CD14-positive monocyte (primary cell): ENCODE measurements at regions not wholly inside any gene's neighbourhood (a gene's known extent, or its start where the extent isn't known, plus 50 kb on each side); places are given as distances from the start of the nearest gene placed in this dataset.

Source experiments
- DNase-seq, 3 donors: peaks; one replicate each; pipeline ENCODE4 v3.0.0-alpha.2; 2011 to 2022
- H2AFZ ChIP-seq: 2 replicates; pipeline ENCODE4 v1.6.0; 2012; ENCODE audit warnings: mild to moderate bottlenecking, low read depth, low read length, inconsistent platforms; ENCODE audit not compliant: insufficient read depth, poor library complexity, severe bottlenecking
- H3K27ac ChIP-seq, 2 donors: 1 replicate in 1 of 2; 2 replicates in 1 of 2; pipeline ENCODE4 v1.5.1; 2012 to 2013; ENCODE audit warnings: low read length in 2 of 2, control low read depth in 1 of 2, inconsistent platforms in 1 of 2, low read depth in 1 of 2, mild to moderate bottlenecking in 1 of 2
- H3K27me3 ChIP-seq, 2 donors: one replicate each; pipeline versions ENCODE4 v1.6.0 to v1.6.1; 2011 to 2013; ENCODE audit warnings: low read length in 2 of 2; ENCODE audit not compliant: control insufficient read depth in 2 of 2, insufficient read depth in 2 of 2
- H3K36me3 ChIP-seq, 2 donors: replicated peaks in 1 of 2; 1 replicate in 1 of 2; 2 replicates in 1 of 2; pipeline versions ENCODE4 v1.5.1 to v1.6.1; 2012 to 2013; ENCODE audit warnings: low read length in 2 of 2, control low read depth in 1 of 2, inconsistent platforms in 1 of 2, mild to moderate bottlenecking in 1 of 2; ENCODE audit not compliant: insufficient read depth in 2 of 2, control insufficient read depth in 1 of 2
- H3K4me1 ChIP-seq, 2 donors: 1 replicate in 1 of 2; 2 replicates in 1 of 2; pipeline versions ENCODE4 v1.5.1 to v1.6.1; 2012 to 2013; ENCODE audit warnings: low read length in 2 of 2, control low read depth in 1 of 2, inconsistent platforms in 1 of 2, mild to moderate bottlenecking in 1 of 2, moderate library complexity in 1 of 2; ENCODE audit not compliant: insufficient read depth in 2 of 2, control insufficient read depth in 1 of 2
- H3K4me2 ChIP-seq: replicated peaks from 2 replicates; pipeline ENCODE3; 2012; ENCODE audit warnings: low read length, moderate library complexity, mild to moderate bottlenecking; ENCODE audit not compliant: poor library complexity, severe bottlenecking; ENCODE audit errors: extremely low read depth
- H3K4me3 ChIP-seq, 3 experiments: fragments of 200-600 bp in 1 of 3; sonication (generic) in 1 of 3; replicated peaks in 1 of 3; 1 replicate in 2 of 3; 2 replicates in 1 of 3; pipeline ENCODE4 v1.5.1; 2011 to 2013; ENCODE audit warnings: low read length in 3 of 3, mild to moderate bottlenecking in 3 of 3, control low read depth in 2 of 3, low read depth in 2 of 3, inconsistent platforms in 1 of 3, moderate library complexity in 1 of 3
- H3K79me2 ChIP-seq: 2 replicates; pipeline ENCODE4 v1.6.0; 2012; ENCODE audit warnings: mild to moderate bottlenecking, control low read depth, inconsistent platforms, low read length, moderate library complexity; ENCODE audit not compliant: insufficient read depth
- H3K9ac ChIP-seq: 2 replicates; pipeline ENCODE4 v1.6.0; 2017; ENCODE audit warnings: low read length, mild to moderate bottlenecking; ENCODE audit not compliant: insufficient read depth, poor library complexity, severe bottlenecking
- H3K9me3 ChIP-seq, 2 donors: replicated peaks in 1 of 2; 1 replicate in 1 of 2; 2 replicates in 1 of 2; pipeline versions ENCODE4 v1.5.1 to v1.6.1; 2012 to 2013; ENCODE audit warnings: low read length in 2 of 2, control low read depth in 1 of 2; ENCODE audit not compliant: control insufficient read depth in 1 of 2, insufficient read depth in 1 of 2
- H4K20me1 ChIP-seq: 2 replicates; pipeline ENCODE4 v1.6.0; 2012; ENCODE audit warnings: mild to moderate bottlenecking, low read length, control low read depth, moderate library complexity; ENCODE audit not compliant: insufficient read depth
- H3K27ac Mint-ChIP-seq, 7 donors: one replicate each; pipeline ENCODE4 v1.8.0; 2020; ENCODE audit warnings: mild to moderate bottlenecking in 7 of 7, mixed read lengths in 7 of 7, moderate library complexity in 6 of 7, inconsistent platforms in 2 of 7
- H3K27me3 Mint-ChIP-seq, 3 donors: one replicate each; pipeline ENCODE4 v1.8.0; 2021 to 2022; ENCODE audit warnings: low read depth in 3 of 3, mild to moderate bottlenecking in 3 of 3, mixed read lengths in 3 of 3, moderate library complexity in 3 of 3, inconsistent platforms in 1 of 3
- H3K36me3 Mint-ChIP-seq, 2 donors: one replicate each; pipeline ENCODE4 v1.8.0; 2020; ENCODE audit warnings: mixed read lengths in 2 of 2, inconsistent platforms in 1 of 2, mild to moderate bottlenecking in 1 of 2
- H3K4me1 Mint-ChIP-seq: one replicate; pipeline ENCODE4 v1.8.0; 2020; ENCODE audit warnings: mild to moderate bottlenecking, mixed read lengths
- H3K4me3 Mint-ChIP-seq, 2 donors: one replicate each; pipeline ENCODE4 v1.8.0; 2020; ENCODE audit warnings: mild to moderate bottlenecking in 2 of 2, mixed read lengths in 2 of 2, moderate library complexity in 1 of 2
- H3K9me3 Mint-ChIP-seq, 7 donors: one replicate each; pipeline ENCODE4 v1.8.0; 2020 to 2022; ENCODE audit warnings: mixed read lengths in 7 of 7, mild to moderate bottlenecking in 6 of 7, moderate library complexity in 6 of 7, inconsistent platforms in 2 of 7
- intact Hi-C, 2 donors: fragments of 100-400 bp; cut with micrococcal nuclease; formaldehyde crosslinking; loops; one replicate each; pipeline versions ENCODE4 v1.15.0 to v1.15.1; 2023
- TF ChIP-seq, protein P1 (sequence below): fragments of 200-600 bp; IDR thresholded peaks from one replicate; pipeline ENCODE4 v1.8.0; 2022; ENCODE audit warnings: antibody characterized with exemption, mild to moderate bottlenecking

- DNase-seq, result no peak
These were observed 107.7 kb upstream of the DAB2 start for GRCh38 chr5:39532511-39532910.

GRCh38 chr5:39531306-39531705 is 106.5 kb upstream of the DAB2 start:
- no peak overlapping the region for H3K9ac ChIP-seq
- no peak overlapping the region for H3K27ac ChIP-seq
- H3K9me3 ChIP-seq, result no peaks in the 10 kb centered on the region
- no peaks in the 10 kb centered on the region for H3K79me2 ChIP-seq
- H3K9me3 Mint-ChIP-seq, result peaks cover 0 to 2% (median 0%) of the 10 kb centered on the region in 7 donors
- no peak overlapping the region for H2AFZ ChIP-seq
- no peak for DNase-seq
- no peaks in the 10 kb centered on the region for H3K36me3 ChIP-seq
- H3K27ac Mint-ChIP-seq, result peak overlapping the region in 1 of 7 donors; percentile 8
- H3K4me1 Mint-ChIP-seq, result peaks cover 14% of the 10 kb centered on the region
- TF ChIP-seq, protein P1, sequence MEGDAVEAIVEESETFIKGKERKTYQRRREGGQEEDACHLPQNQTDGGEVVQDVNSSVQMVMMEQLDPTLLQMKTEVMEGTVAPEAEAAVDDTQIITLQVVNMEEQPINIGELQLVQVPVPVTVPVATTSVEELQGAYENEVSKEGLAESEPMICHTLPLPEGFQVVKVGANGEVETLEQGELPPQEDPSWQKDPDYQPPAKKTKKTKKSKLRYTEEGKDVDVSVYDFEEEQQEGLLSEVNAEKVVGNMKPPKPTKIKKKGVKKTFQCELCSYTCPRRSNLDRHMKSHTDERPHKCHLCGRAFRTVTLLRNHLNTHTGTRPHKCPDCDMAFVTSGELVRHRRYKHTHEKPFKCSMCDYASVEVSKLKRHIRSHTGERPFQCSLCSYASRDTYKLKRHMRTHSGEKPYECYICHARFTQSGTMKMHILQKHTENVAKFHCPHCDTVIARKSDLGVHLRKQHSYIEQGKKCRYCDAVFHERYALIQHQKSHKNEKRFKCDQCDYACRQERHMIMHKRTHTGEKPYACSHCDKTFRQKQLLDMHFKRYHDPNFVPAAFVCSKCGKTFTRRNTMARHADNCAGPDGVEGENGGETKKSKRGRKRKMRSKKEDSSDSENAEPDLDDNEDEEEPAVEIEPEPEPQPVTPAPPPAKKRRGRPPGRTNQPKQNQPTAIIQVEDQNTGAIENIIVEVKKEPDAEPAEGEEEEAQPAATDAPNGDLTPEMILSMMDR, result no peak
- H3K27me3 ChIP-seq, result no peaks in the 10 kb centered on the region
- no peak overlapping the region for H3K4me3 ChIP-seq
- peaks cover 14 to 16% of the 10 kb centered on the region in 2 donors for H3K4me1 ChIP-seq
- intact Hi-C loops, result no loop called here
- H3K4me3 Mint-ChIP-seq, result no peak overlapping the region
- no peaks in the 10 kb centered on the region for H4K20me1 ChIP-seq
- peaks cover 0 to 2% (median 1%) of the 10 kb centered on the region in 3 donors for H3K27me3 Mint-ChIP-seq
- no peak overlapping the region for H3K4me2 ChIP-seq
- H3K36me3 Mint-ChIP-seq, result no peaks in the 10 kb centered on the region

More at GRCh38 chr5:39532511-39532910, 107.7 kb upstream of the DAB2 start:
- H3K27ac ChIP-seq, result no peak overlapping the region
- peaks cover 2 to 4% of the 10 kb centered on the region in 2 donors for H3K4me1 ChIP-seq
- H3K4me3 ChIP-seq, result no peak overlapping the region
- no peak overlapping the region for H3K27ac Mint-ChIP-seq
- intact Hi-C loops, result no loop called here
- H3K36me3 Mint-ChIP-seq, result no peaks in the 10 kb centered on the region
- no peaks in the 10 kb centered on the region for H3K27me3 ChIP-seq
- H2AFZ ChIP-seq, result no peak overlapping the region
- TF ChIP-seq, protein P1, result no peak
- no peaks in the 10 kb centered on the region for H4K20me1 ChIP-seq
- no peak overlapping the region for H3K9ac ChIP-seq
- H3K9me3 Mint-ChIP-seq, result peaks cover 0 to 2% (median 0%) of the 10 kb centered on the region in 7 donors
- no peak overlapping the region for H3K4me3 Mint-ChIP-seq
- H3K27me3 Mint-ChIP-seq, result peaks cover 0 to 2% (median 1%) of the 10 kb centered on the region in 3 donors
- H3K9me3 ChIP-seq, result no peaks in the 10 kb centered on the region
- H3K4me1 Mint-ChIP-seq, result peaks cover 3% of the 10 kb centered on the region
- H3K79me2 ChIP-seq, result no peaks in the 10 kb centered on the region
- H3K36me3 ChIP-seq, result no peaks in the 10 kb centered on the region
- no peak overlapping the region for H3K4me2 ChIP-seq
